H9 (cell line): ENCODE measurements at regions not wholly inside any gene's neighbourhood (a gene's known extent, or its start where the extent isn't known, plus 50 kb on each side); places are given as distances from the start of the nearest gene placed in this dataset.

Experiments
- DNase-seq: peaks from one replicate; pipeline ENCODE4 v3.0.0-alpha.2; 2017
- H2AFZ ChIP-seq: one replicate; pipeline ENCODE4 v1.6.1; 2013; ENCODE audit warnings: mild to moderate bottlenecking, low read length, control low read depth, moderate library complexity
- H2AK5ac ChIP-seq: 2 replicates; pipeline ENCODE4 v1.6.1; 2013; ENCODE audit warnings: low read length, control low read depth, mixed read lengths; ENCODE audit not compliant: insufficient read length
- H2BK120ac ChIP-seq: one replicate; pipeline ENCODE4 v1.6.1; 2013; ENCODE audit warnings: low read depth, mild to moderate bottlenecking, low read length, control low read depth, inconsistent platforms; ENCODE audit not compliant: poor library complexity, severe bottlenecking
- H2BK12ac ChIP-seq: 2 replicates; pipeline ENCODE4 v1.6.1; 2013; ENCODE audit warnings: low read length, control low read depth, mixed read lengths, low read depth; ENCODE audit not compliant: insufficient read length
- H2BK15ac ChIP-seq: 2 replicates; pipeline ENCODE4 v1.6.1; 2013; ENCODE audit warnings: low read depth, low read length, control low read depth
- H2BK20ac ChIP-seq: one replicate; pipeline ENCODE4 v1.6.1; 2013; ENCODE audit warnings: low read depth, mild to moderate bottlenecking, low read length, control low read depth, inconsistent platforms; ENCODE audit not compliant: poor library complexity, severe bottlenecking
- H2BK5ac ChIP-seq: 2 replicates; pipeline ENCODE4 v1.6.1; 2013; ENCODE audit warnings: low read length, control low read depth, mixed read lengths; ENCODE audit not compliant: insufficient read length
- H3K14ac ChIP-seq: 2 replicates; pipeline ENCODE4 v1.6.1; 2013; ENCODE audit warnings: low read length, control low read depth; ENCODE audit not compliant: insufficient read depth
- H3K18ac ChIP-seq: 2 replicates; pipeline ENCODE4 v1.6.1; 2013; ENCODE audit warnings: low read depth, mild to moderate bottlenecking, mixed read lengths, low read length, control low read depth; ENCODE audit not compliant: insufficient read length
- H3K23ac ChIP-seq: 2 replicates; pipeline ENCODE4 v1.6.1; 2013; ENCODE audit warnings: low read length, control low read depth, mixed read lengths, low read depth; ENCODE audit not compliant: insufficient read length
- H3K23me2 ChIP-seq: 2 replicates; pipeline ENCODE4 v1.6.1; 2013; ENCODE audit warnings: low read depth, mild to moderate bottlenecking, mixed read lengths, low read length, control low read depth; ENCODE audit not compliant: insufficient read length, poor library complexity, severe bottlenecking
- H3K27ac ChIP-seq: 2 replicates; pipeline ENCODE4 v1.5.1; 2013; ENCODE audit warnings: low read length, control low read depth, mixed read lengths, low read depth; ENCODE audit not compliant: insufficient read length
- H3K27me3 ChIP-seq: 2 replicates; pipeline ENCODE4 v1.6.1; 2013; ENCODE audit warnings: low read length, control low read depth, inconsistent platforms; ENCODE audit not compliant: insufficient read depth
- H3K4ac ChIP-seq: 2 replicates; pipeline ENCODE4 v1.6.1; 2013; ENCODE audit warnings: low read depth, mild to moderate bottlenecking, control low read depth, inconsistent platforms, low read length, moderate library complexity
- H3K4me1 ChIP-seq: 2 replicates; pipeline ENCODE4 v1.6.1; 2013; ENCODE audit warnings: low read length, control low read depth, inconsistent platforms; ENCODE audit not compliant: insufficient read depth
- H3K4me2 ChIP-seq: 2 replicates; pipeline ENCODE4 v1.6.1; 2013; ENCODE audit warnings: low read length, control low read depth, mixed read lengths; ENCODE audit not compliant: insufficient read length, insufficient read depth
- H3K56ac ChIP-seq: 2 replicates; pipeline ENCODE4 v1.6.1; 2013; ENCODE audit warnings: low read depth, mild to moderate bottlenecking, mixed read lengths, low read length, control low read depth; ENCODE audit not compliant: insufficient read length
- H3K79me1 ChIP-seq: 2 replicates; pipeline ENCODE4 v1.6.1; 2013; ENCODE audit warnings: low read depth, mild to moderate bottlenecking, moderate library complexity, low read length, control low read depth, inconsistent platforms; ENCODE audit not compliant: insufficient read depth, poor library complexity, severe bottlenecking
- H3K79me2 ChIP-seq: 2 replicates; pipeline ENCODE4 v1.6.1; 2013; ENCODE audit warnings: low read length, control low read depth, inconsistent platforms; ENCODE audit not compliant: insufficient read depth
- H3K9ac ChIP-seq: 2 replicates; pipeline ENCODE4 v1.6.1; 2013; ENCODE audit warnings: low read length, control low read depth, mixed read lengths; ENCODE audit not compliant: insufficient read length; ENCODE audit errors: extremely low read depth
- H3K9me3 ChIP-seq: one replicate; pipeline ENCODE4 v1.6.1; 2013; ENCODE audit warnings: low read depth, low read length, inconsistent platforms; ENCODE audit not compliant: control insufficient read depth
- H3T11ph ChIP-seq: one replicate; pipeline ENCODE4 v1.6.1; 2013; ENCODE audit warnings: mild to moderate bottlenecking, low read length, control low read depth, inconsistent platforms
- H4K20me1 ChIP-seq: one replicate; pipeline ENCODE4 v1.6.1; 2013; ENCODE audit not compliant: control insufficient read depth, insufficient read length, insufficient read depth
- H4K5ac ChIP-seq: 2 replicates; pipeline ENCODE4 v1.6.1; 2013; ENCODE audit warnings: low read depth, mild to moderate bottlenecking, mixed read lengths, low read length, control low read depth; ENCODE audit not compliant: insufficient read length
- H4K8ac ChIP-seq: replicated peaks from 2 replicates; pipeline ENCODE4 v1.6.1; 2013; ENCODE audit warnings: low read length, control low read depth, mixed read lengths, low read depth; ENCODE audit not compliant: insufficient read length
- H4K91ac ChIP-seq: 2 replicates; pipeline ENCODE4 v1.6.1; 2013; ENCODE audit warnings: low read depth, mild to moderate bottlenecking, moderate library complexity, mixed read lengths, low read length, control low read depth; ENCODE audit not compliant: insufficient read length
- H3K27ac Mint-ChIP-seq, 3 experiments: 2 replicates in 2 of 3; 3 replicates in 1 of 3; pipeline ENCODE4 v1.8.0; 2020 to 2021; ENCODE audit warnings: mixed read lengths in 3 of 3, mild to moderate bottlenecking in 1 of 3, moderate library complexity in 1 of 3
- H3K27me3 Mint-ChIP-seq: 2 replicates; pipeline ENCODE4 v1.8.0; 2021; ENCODE audit warnings: low read depth, mild to moderate bottlenecking, moderate library complexity, mixed read lengths
- H3K36me3 Mint-ChIP-seq, 3 experiments: 2 replicates in 2 of 3; 3 replicates in 1 of 3; pipeline ENCODE4 v1.8.0; 2020 to 2021; ENCODE audit warnings: low read depth in 3 of 3, mixed read lengths in 3 of 3; ENCODE audit not compliant: insufficient read depth in 1 of 3
- H3K4me1 Mint-ChIP-seq, 2 experiments: 2 replicates each; pipeline ENCODE4 v1.8.0; 2020; ENCODE audit warnings: mixed read lengths in 2 of 2
- H3K4me3 Mint-ChIP-seq, 2 experiments: 2 replicates in 1 of 2; 3 replicates in 1 of 2; pipeline ENCODE4 v1.8.0; 2020 to 2021; ENCODE audit warnings: mild to moderate bottlenecking in 2 of 2, mixed read lengths in 2 of 2, moderate library complexity in 1 of 2
- H3K9me3 Mint-ChIP-seq, 2 experiments: 2 replicates in 1 of 2; 3 replicates in 1 of 2; pipeline ENCODE4 v1.8.0; 2020; ENCODE audit warnings: mild to moderate bottlenecking in 2 of 2, mixed read lengths in 2 of 2, moderate library complexity in 1 of 2
- WGBS: extraction: QIAGEN DNeasy Blood & Tissue Kit; methylation state at CpG from one replicate; pipeline ENCODE4 v1.1.7; 2013; ENCODE audit warnings: missing lambda C conversion rate, low lambda C conversion rate, mixed read lengths; ENCODE audit not compliant: insufficient read length; ENCODE audit errors: extremely low coverage; 5-methylcytosine and 5-hydroxymethylcytosine counted together
- TF ChIP-seq, protein P1 (sequence below): fragments of 200-600 bp; sonication (generic); conservative IDR thresholded peaks from 3 replicates; pipeline ENCODE4 v1.8.0; 2021; ENCODE audit warnings: antibody characterized with exemption, mild to moderate bottlenecking

DNA sequence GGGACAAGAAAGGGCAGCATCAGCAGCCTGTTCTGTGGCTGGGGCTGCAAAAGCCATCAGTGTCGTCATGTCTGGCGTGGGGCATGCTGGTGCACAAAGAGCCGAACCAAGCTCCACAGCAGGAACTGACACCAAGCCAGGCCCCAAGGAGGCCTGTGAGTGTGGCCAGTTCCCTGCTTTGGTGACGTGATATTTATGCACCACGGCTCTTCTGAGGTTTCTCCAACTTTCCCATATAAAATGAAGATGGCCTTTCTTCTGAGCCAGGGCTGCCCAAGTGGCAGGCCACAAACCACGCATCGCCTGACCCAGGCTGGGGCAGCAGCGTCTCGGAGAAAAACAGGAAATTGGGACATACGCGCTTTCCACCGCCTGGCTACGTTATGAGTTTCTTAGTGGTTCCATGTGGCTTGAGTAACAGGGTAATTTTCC, 109.9 kb downstream of the RIN2 start:
- WGBS: no CpG with 5 or more reads among the region's 13 CpGs
- Histone ChIP-seq H2AFZ (no peak overlapping the region), H3K4me2 (no peak overlapping the region), H2BK5ac (no peak overlapping the region), H4K8ac (no peak overlapping the region), H3K23ac (no peak overlapping the region), H3K79me2 (no peaks in the 10 kb centered on the region), H2BK20ac (no peak overlapping the region), H3K27ac (no peak overlapping the region), H3K14ac (no peak overlapping the region), H2BK15ac (no peak overlapping the region), H2BK12ac (no peak overlapping the region), H2AK5ac (no peak overlapping the region), H4K91ac (no peak overlapping the region), H3K27me3 (no peaks in the 10 kb centered on the region), H3K23me2 (no peaks in the 10 kb centered on the region), H3K79me1 (no peaks in the 10 kb centered on the region), H4K5ac (no peak overlapping the region), H3T11ph (no peak overlapping the region), H3K9ac (no peak overlapping the region), H3K4ac (no peak overlapping the region), H3K4me1 (no peaks in the 10 kb centered on the region), H2BK120ac (no peak overlapping the region), H3K56ac (no peak overlapping the region), H4K20me1 (no peaks in the 10 kb centered on the region), H3K18ac (no peak overlapping the region), H3K9me3 (no peaks in the 10 kb centered on the region)
- peaks cover 6 to 8% of the 10 kb centered on the region in 2 experiments; a peak in 4 of 5 replicates for H3K9me3 Mint-ChIP-seq
- no peak for DNase-seq
- H3K27ac Mint-ChIP-seq: no peak overlapping the region
- H3K4me3 Mint-ChIP-seq: no peak overlapping the region; a peak in 1 of 5 replicates
- H3K27me3 Mint-ChIP-seq: peaks cover 2% of the 10 kb centered on the region; the same call in 1 of the 2 replicates
- TF ChIP-seq, protein P1, sequence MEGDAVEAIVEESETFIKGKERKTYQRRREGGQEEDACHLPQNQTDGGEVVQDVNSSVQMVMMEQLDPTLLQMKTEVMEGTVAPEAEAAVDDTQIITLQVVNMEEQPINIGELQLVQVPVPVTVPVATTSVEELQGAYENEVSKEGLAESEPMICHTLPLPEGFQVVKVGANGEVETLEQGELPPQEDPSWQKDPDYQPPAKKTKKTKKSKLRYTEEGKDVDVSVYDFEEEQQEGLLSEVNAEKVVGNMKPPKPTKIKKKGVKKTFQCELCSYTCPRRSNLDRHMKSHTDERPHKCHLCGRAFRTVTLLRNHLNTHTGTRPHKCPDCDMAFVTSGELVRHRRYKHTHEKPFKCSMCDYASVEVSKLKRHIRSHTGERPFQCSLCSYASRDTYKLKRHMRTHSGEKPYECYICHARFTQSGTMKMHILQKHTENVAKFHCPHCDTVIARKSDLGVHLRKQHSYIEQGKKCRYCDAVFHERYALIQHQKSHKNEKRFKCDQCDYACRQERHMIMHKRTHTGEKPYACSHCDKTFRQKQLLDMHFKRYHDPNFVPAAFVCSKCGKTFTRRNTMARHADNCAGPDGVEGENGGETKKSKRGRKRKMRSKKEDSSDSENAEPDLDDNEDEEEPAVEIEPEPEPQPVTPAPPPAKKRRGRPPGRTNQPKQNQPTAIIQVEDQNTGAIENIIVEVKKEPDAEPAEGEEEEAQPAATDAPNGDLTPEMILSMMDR: no peak
- H3K4me1 Mint-ChIP-seq: no peaks in the 10 kb centered on the region
- H3K36me3 Mint-ChIP-seq: peaks cover 0 to 7% (median 5%) of the 10 kb centered on the region in 3 experiments; a peak in 4 of 7 replicates
